ENCODE measurements at regions not wholly inside any gene's neighbourhood (a gene's known extent, or its start where the extent isn't known, plus 50 kb on each side); places are given as distances from the start of the nearest gene placed in this dataset.

GRCh38 chr2:57528499-57528898 is 518.1 kb upstream of the VRK2 start:
- Histone ChIP-seq H3K79me2 (ENCODE audit: insufficient read depth, low read length) (no peaks in the 10 kb centered on the region), H4K20me1 (ENCODE audit: low read depth, low read length) (no peaks in the 10 kb centered on the region), H2AFZ (ENCODE audit: low read depth, low read length, severe bottlenecking) (no peak overlapping the region), H3K9me3 (ENCODE audit: insufficient read depth, low read length) (no peaks in the 10 kb centered on the region), H3K36me3 (ENCODE audit: low read length) (no peaks in the 10 kb centered on the region), H3K4me3 (ENCODE audit: insufficient read depth, low read length, poor library complexity, severe bottlenecking) (no peak overlapping the region), H3K27ac (ENCODE audit: low read depth, low read length) (no peak overlapping the region), H3K4me2 (ENCODE audit: low read depth, low read length, poor library complexity, severe bottlenecking) (no peak overlapping the region), H3K9ac (ENCODE audit: low read length) (no peak overlapping the region), H3K27me3 (ENCODE audit: low read length) (no peaks in the 10 kb centered on the region), H3K9me2 (replicated peaks; ENCODE audit: insufficient read depth, low read length) (no peaks in the 10 kb centered on the region), H3F3A (ENCODE audit: insufficient read depth) (no peaks in the 10 kb centered on the region)
- TF ChIP-seq, protein P1, sequence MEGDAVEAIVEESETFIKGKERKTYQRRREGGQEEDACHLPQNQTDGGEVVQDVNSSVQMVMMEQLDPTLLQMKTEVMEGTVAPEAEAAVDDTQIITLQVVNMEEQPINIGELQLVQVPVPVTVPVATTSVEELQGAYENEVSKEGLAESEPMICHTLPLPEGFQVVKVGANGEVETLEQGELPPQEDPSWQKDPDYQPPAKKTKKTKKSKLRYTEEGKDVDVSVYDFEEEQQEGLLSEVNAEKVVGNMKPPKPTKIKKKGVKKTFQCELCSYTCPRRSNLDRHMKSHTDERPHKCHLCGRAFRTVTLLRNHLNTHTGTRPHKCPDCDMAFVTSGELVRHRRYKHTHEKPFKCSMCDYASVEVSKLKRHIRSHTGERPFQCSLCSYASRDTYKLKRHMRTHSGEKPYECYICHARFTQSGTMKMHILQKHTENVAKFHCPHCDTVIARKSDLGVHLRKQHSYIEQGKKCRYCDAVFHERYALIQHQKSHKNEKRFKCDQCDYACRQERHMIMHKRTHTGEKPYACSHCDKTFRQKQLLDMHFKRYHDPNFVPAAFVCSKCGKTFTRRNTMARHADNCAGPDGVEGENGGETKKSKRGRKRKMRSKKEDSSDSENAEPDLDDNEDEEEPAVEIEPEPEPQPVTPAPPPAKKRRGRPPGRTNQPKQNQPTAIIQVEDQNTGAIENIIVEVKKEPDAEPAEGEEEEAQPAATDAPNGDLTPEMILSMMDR (IDR thresholded peaks at IDR 0.05; ENCODE audit: insufficient read depth, low read length, poor library complexity, severe bottlenecking): no peak
- no peak for TF ChIP-seq EZH2phosphoT487 (conservative IDR thresholded peaks at IDR 0.05; ENCODE audit: low read length)

DNA sequence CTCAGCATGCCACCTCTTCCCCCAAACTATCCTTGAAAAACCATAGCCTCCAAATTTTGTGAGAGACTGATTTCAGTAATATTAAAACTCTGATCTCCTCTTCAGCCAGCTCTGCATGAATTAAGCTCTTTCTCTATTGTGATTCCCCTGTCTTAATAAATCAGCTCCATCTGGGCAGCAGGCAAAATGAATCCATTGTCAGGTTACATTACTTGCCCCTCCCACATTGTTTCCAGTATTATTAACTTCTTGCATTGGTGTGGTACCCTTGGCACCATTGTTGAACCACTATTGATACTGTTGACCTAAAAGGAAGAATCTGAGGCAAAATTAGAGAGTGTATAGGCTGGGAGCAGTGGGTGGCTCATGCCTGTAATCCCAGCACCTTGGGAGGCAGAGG is 512.2 kb upstream of the VRK2 start:
- no peak for TF ChIP-seq EZH2phosphoT487 (conservative IDR thresholded peaks at IDR 0.05; ENCODE audit: low read length)
- TF ChIP-seq, protein P1 (IDR thresholded peaks at IDR 0.05; ENCODE audit: insufficient read depth, low read length, poor library complexity, severe bottlenecking): no peak
- Histone ChIP-seq H3K9me3 (ENCODE audit: insufficient read depth, low read length) (no peaks in the 10 kb centered on the region), H3K36me3 (ENCODE audit: low read length) (no peaks in the 10 kb centered on the region), H3K27me3 (ENCODE audit: low read length) (no peaks in the 10 kb centered on the region), H3K4me3 (ENCODE audit: insufficient read depth, low read length, poor library complexity, severe bottlenecking) (no peak overlapping the region), H3K9ac (ENCODE audit: low read length) (no peak overlapping the region), H3K4me2 (ENCODE audit: low read depth, low read length, poor library complexity, severe bottlenecking) (no peak overlapping the region), H3K79me2 (ENCODE audit: insufficient read depth, low read length) (no peaks in the 10 kb centered on the region), H4K20me1 (ENCODE audit: low read depth, low read length) (no peaks in the 10 kb centered on the region), H2AFZ (ENCODE audit: low read depth, low read length, severe bottlenecking) (no peak overlapping the region), H3K9me2 (replicated peaks; ENCODE audit: insufficient read depth, low read length) (no peaks in the 10 kb centered on the region), H3F3A (ENCODE audit: insufficient read depth) (no peaks in the 10 kb centered on the region), H3K27ac (ENCODE audit: low read depth, low read length) (no peak overlapping the region)

DNA sequence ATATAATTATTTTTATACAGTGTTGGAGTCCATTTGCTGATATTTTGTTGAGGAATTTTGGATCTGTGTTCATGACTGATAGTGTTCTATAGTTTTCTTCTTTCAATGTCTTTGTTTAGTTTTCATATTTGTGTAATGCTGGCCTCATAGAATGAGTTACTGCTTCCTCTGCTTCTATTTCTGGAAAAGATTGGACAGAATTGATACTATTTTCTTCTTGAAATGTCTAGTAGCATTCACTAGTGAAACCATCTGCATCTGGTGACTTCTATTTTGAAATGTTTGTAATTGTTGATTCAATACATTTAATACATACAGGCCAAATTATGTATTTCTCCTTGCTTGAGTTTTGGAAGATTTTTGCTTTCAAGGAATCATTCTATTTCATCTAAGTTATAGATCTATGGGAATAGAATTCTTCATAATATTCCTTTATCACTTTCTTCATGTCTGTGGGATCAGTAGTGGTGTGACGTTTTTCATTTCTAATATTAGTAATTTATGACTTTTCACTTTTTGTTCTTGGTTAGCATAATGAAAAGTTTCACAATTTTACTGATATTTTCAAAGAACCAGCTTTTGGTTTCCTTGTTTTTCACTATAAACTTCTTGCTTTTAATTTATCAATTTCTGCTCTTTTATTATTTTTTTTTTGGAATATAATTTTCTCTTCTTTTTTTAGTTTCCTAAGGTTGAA is 509.9 kb upstream of the VRK2 start:
- H2AFZ ChIP-seq (ENCODE audit: low read depth, low read length, severe bottlenecking): no peak overlapping the region
- no peak overlapping the region for H3K27ac ChIP-seq (ENCODE audit: low read depth, low read length)
- no peaks in the 10 kb centered on the region for H3K36me3 ChIP-seq (ENCODE audit: low read length)
- no peaks in the 10 kb centered on the region for H3K27me3 ChIP-seq (ENCODE audit: low read length)
- H3F3A ChIP-seq (ENCODE audit: insufficient read depth): no peaks in the 10 kb centered on the region
- H3K9me3 ChIP-seq (ENCODE audit: insufficient read depth, low read length): no peaks in the 10 kb centered on the region
- no peak overlapping the region for H3K9ac ChIP-seq (ENCODE audit: low read length)
- H3K4me3 ChIP-seq (ENCODE audit: insufficient read depth, low read length, poor library complexity, severe bottlenecking): no peak overlapping the region
- H3K9me2 ChIP-seq (replicated peaks; ENCODE audit: insufficient read depth, low read length): no peaks in the 10 kb centered on the region
- H3K4me2 ChIP-seq (ENCODE audit: low read depth, low read length, poor library complexity, severe bottlenecking): no peak overlapping the region
- H3K79me2 ChIP-seq (ENCODE audit: insufficient read depth, low read length): no peaks in the 10 kb centered on the region
- no peaks in the 10 kb centered on the region for H4K20me1 ChIP-seq (ENCODE audit: low read depth, low read length)
- no peak for TF ChIP-seq EZH2phosphoT487 (conservative IDR thresholded peaks at IDR 0.05; ENCODE audit: low read length)
- TF ChIP-seq, protein P1 (IDR thresholded peaks at IDR 0.05; ENCODE audit: insufficient read depth, low read length, poor library complexity, severe bottlenecking): no peak

All from SU-DHL-6 (cell line).